SK-N-SH treated with all-trans-retinoic acid at 6 μM for 48 hours (cell line): ENCODE measurements at regions not wholly inside any gene's neighbourhood (a gene's known extent, or its start where the extent isn't known, plus 50 kb on each side); places are given as distances from the start of the nearest gene placed in this dataset.

Experiments used
- ATAC-seq: fragments of 200-7000 bp; cut with Tn5 transposase; 3 replicates; pipeline ENCODE4 v1.9.1; 2020; ENCODE audit warnings: mild to moderate bottlenecking, moderate library complexity
- ARNTL ChIP-seq: fragments of 450-650 bp; formaldehyde crosslinking; IDR thresholded peaks from 2 replicates; pipeline ENCODE4 v1.5.0; 2020; ENCODE audit warnings: low read depth, mild to moderate bottlenecking, moderate library complexity, borderline replicate concordance
- BACH2 ChIP-seq: fragments of 250-450 bp; sonication (Bioruptor Pico); IDR thresholded peaks from 2 replicates; pipeline ENCODE4 v1.9.0; 2021; ENCODE audit warnings: mild to moderate bottlenecking, borderline replicate concordance
- CREB5 ChIP-seq: fragments of 250-450 bp; sonication (Bioruptor Pico); IDR thresholded peaks from 2 replicates; pipeline ENCODE4 v1.5.1; 2020; ENCODE audit warnings: low read depth, mild to moderate bottlenecking, moderate library complexity
- CSRNP3 ChIP-seq: fragments of 250-450 bp; sonication (Bioruptor Pico); IDR thresholded peaks from 2 replicates; pipeline ENCODE4 v1.5.1; 2021; ENCODE audit warnings: mild to moderate bottlenecking, moderate library complexity
- ESRRG ChIP-seq: fragments of 250-450 bp; sonication (Bioruptor Pico); IDR thresholded peaks from 2 replicates; pipeline ENCODE4 v1.6.1; 2021; ENCODE audit warnings: mild to moderate bottlenecking
- GLIS3 ChIP-seq: fragments of 250-450 bp; sonication (Bioruptor Pico); IDR thresholded peaks from 2 replicates; pipeline ENCODE4 v1.5.0; 2020; ENCODE audit warnings: mild to moderate bottlenecking, moderate library complexity
- ISL1 ChIP-seq: fragments of 250-450 bp; sonication (Bioruptor Pico); IDR thresholded peaks from 2 replicates; pipeline ENCODE4 v2.1.2; 2022; ENCODE audit warnings: mild to moderate bottlenecking, moderate library complexity
- PATZ1 ChIP-seq: fragments of 250-450 bp; sonication (Bioruptor Pico); IDR thresholded peaks from 2 replicates; pipeline ENCODE4 v1.8.0; 2020; ENCODE audit warnings: mild to moderate bottlenecking, moderate library complexity, borderline replicate concordance
- POU6F1 ChIP-seq: fragments of 250-450 bp; sonication (Bioruptor Pico); IDR thresholded peaks from 2 replicates; pipeline ENCODE4 v1.8.0; 2021; ENCODE audit warnings: low read depth, mild to moderate bottlenecking, moderate library complexity, borderline replicate concordance
- PPARA ChIP-seq: fragments of 250-450 bp; sonication (Bioruptor Pico); IDR thresholded peaks from 2 replicates; pipeline ENCODE4 v1.5.0; 2020; ENCODE audit warnings: mild to moderate bottlenecking, borderline replicate concordance
- RARB ChIP-seq: fragments of 250-450 bp; sonication (Bioruptor Pico); IDR thresholded peaks from 2 replicates; pipeline ENCODE4 v1.8.0; 2021; ENCODE audit warnings: mild to moderate bottlenecking, moderate library complexity
- SNAI2 ChIP-seq: fragments of 250-450 bp; sonication (Bioruptor Pico); IDR thresholded peaks from 2 replicates; pipeline ENCODE4 v1.5.0; 2020; ENCODE audit warnings: mild to moderate bottlenecking, moderate library complexity
- TCF4 ChIP-seq: fragments of 250-450 bp; sonication (Bioruptor Pico); IDR thresholded peaks from 2 replicates; pipeline ENCODE4 v1.8.0; 2021; ENCODE audit warnings: mild to moderate bottlenecking, moderate library complexity, borderline replicate concordance
- TOX ChIP-seq: fragments of 250-450 bp; sonication (Bioruptor Pico); IDR thresholded peaks from 2 replicates; pipeline ENCODE4 v1.8.0; 2021; ENCODE audit warnings: mild to moderate bottlenecking, moderate library complexity, borderline replicate concordance
- TSHZ2 ChIP-seq: fragments of 250-450 bp; sonication (Bioruptor Pico); IDR thresholded peaks from 2 replicates; pipeline ENCODE4 v1.5.0; 2020; ENCODE audit warnings: mild to moderate bottlenecking, moderate library complexity
- ZC3H10 ChIP-seq: fragments of 250-450 bp; sonication (Bioruptor Pico); IDR thresholded peaks from 2 replicates; pipeline ENCODE4 v1.5.1; 2021; ENCODE audit warnings: mild to moderate bottlenecking, moderate library complexity
- ZFP3 ChIP-seq: fragments of 250-450 bp; sonication (Bioruptor Pico); IDR thresholded peaks from 2 replicates; pipeline ENCODE4 v1.5.0; 2020; ENCODE audit warnings: mild to moderate bottlenecking, moderate library complexity
- ZFP30 ChIP-seq: fragments of 450-650 bp; formaldehyde crosslinking; IDR thresholded peaks from 2 replicates; pipeline ENCODE4 v1.5.0; 2022; ENCODE audit warnings: mild to moderate bottlenecking, moderate library complexity
- ZNF565 ChIP-seq: fragments of 450-650 bp; formaldehyde crosslinking; conservative IDR thresholded peaks from 2 replicates; pipeline ENCODE4 v1.5.0; 2020; ENCODE audit warnings: low read depth, mild to moderate bottlenecking, moderate library complexity
- ZNF70 ChIP-seq: fragments of 450-650 bp; formaldehyde crosslinking; IDR thresholded peaks from 2 replicates; pipeline ENCODE4 v1.5.0; 2020; ENCODE audit warnings: mild to moderate bottlenecking, moderate library complexity
- ZNF8 ChIP-seq: fragments of 450-650 bp; formaldehyde crosslinking; IDR thresholded peaks from 2 replicates; pipeline ENCODE4 v1.5.0; 2020; ENCODE audit warnings: mild to moderate bottlenecking, moderate library complexity

- TF ChIP-seq ARNTL (CRISPR knock-in tag), result no peak
- no peak for TF ChIP-seq PATZ1 (CRISPR knock-in tag)
- no peak for TF ChIP-seq ZNF8
- no peak for TF ChIP-seq CREB5 (CRISPR knock-in tag)
- no peak for TF ChIP-seq TSHZ2
- no peak for TF ChIP-seq ISL1 (CRISPR knock-in tag)
- ATAC-seq, result no peak
These were observed 397.5 kb downstream of the MLLT3 start for GRCh38 chr9:20224756-20225155.

- no peak for ATAC-seq
- TF ChIP-seq POU6F1 (CRISPR knock-in tag) (no peak), ISL1 (CRISPR knock-in tag) (no peak), BACH2 (CRISPR knock-in tag) (no peak), TCF4 (CRISPR knock-in tag) (no peak), ZNF8 (no peak), ZC3H10 (CRISPR knock-in tag) (no peak), ZNF70 (CRISPR knock-in tag) (no peak), ZNF565 (CRISPR knock-in tag) (no peak)
These were observed 402.0 kb downstream of the MLLT3 start for GRCh38 chr9:20220286-20220685.

- no peak for TF ChIP-seq PATZ1 (CRISPR knock-in tag)
- TF ChIP-seq ZNF565 (CRISPR knock-in tag), result no peak
- no peak for TF ChIP-seq ESRRG
- no peak for TF ChIP-seq RARB
- no peak for TF ChIP-seq TSHZ2
- no peak for TF ChIP-seq ZNF70 (CRISPR knock-in tag)
- no peak for TF ChIP-seq SNAI2 (CRISPR knock-in tag)
- no peak for TF ChIP-seq PPARA (CRISPR knock-in tag)
- no peak for TF ChIP-seq TOX
- TF ChIP-seq BACH2 (CRISPR knock-in tag), result no peak
- no peak for TF ChIP-seq ZFP30
- no peak for TF ChIP-seq ZFP3 (CRISPR knock-in tag)
- TF ChIP-seq CSRNP3 (CRISPR knock-in tag), result no peak
- no peak for TF ChIP-seq ZNF8
- no peak for TF ChIP-seq ZC3H10 (CRISPR knock-in tag)
- TF ChIP-seq GLIS3, result no peak
- no peak for TF ChIP-seq ARNTL (CRISPR knock-in tag)
- no peak for TF ChIP-seq ISL1 (CRISPR knock-in tag)
- no peak for ATAC-seq
These were observed 402.9 kb downstream of the MLLT3 start for GRCh38 chr9:20219437-20219836.
